ENCODE measurements at regions not wholly inside any gene's neighbourhood (a gene's known extent, or its start where the extent isn't known, plus 50 kb on each side); places are given as distances from the start of the nearest gene placed in this dataset.

- no peak for TF ChIP-seq TCF7L2 (IDR thresholded peaks at IDR 0.05; ENCODE audit: low read depth, low read length)
- TF ChIP-seq POLR2AphosphoS5 (IDR thresholded peaks at IDR 0.05; ENCODE audit: low read depth, low read length), result no peak
- TF ChIP-seq, protein P1, sequence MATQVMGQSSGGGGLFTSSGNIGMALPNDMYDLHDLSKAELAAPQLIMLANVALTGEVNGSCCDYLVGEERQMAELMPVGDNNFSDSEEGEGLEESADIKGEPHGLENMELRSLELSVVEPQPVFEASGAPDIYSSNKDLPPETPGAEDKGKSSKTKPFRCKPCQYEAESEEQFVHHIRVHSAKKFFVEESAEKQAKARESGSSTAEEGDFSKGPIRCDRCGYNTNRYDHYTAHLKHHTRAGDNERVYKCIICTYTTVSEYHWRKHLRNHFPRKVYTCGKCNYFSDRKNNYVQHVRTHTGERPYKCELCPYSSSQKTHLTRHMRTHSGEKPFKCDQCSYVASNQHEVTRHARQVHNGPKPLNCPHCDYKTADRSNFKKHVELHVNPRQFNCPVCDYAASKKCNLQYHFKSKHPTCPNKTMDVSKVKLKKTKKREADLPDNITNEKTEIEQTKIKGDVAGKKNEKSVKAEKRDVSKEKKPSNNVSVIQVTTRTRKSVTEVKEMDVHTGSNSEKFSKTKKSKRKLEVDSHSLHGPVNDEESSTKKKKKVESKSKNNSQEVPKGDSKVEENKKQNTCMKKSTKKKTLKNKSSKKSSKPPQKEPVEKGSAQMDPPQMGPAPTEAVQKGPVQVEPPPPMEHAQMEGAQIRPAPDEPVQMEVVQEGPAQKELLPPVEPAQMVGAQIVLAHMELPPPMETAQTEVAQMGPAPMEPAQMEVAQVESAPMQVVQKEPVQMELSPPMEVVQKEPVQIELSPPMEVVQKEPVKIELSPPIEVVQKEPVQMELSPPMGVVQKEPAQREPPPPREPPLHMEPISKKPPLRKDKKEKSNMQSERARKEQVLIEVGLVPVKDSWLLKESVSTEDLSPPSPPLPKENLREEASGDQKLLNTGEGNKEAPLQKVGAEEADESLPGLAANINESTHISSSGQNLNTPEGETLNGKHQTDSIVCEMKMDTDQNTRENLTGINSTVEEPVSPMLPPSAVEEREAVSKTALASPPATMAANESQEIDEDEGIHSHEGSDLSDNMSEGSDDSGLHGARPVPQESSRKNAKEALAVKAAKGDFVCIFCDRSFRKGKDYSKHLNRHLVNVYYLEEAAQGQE (IDR thresholded peaks at IDR 0.05; ENCODE audit: insufficient read depth in 1 of 2, low read depth in 2 of 2, low read length in 1 of 2), result no peak
- no peak for TF ChIP-seq SIN3A (IDR thresholded peaks at IDR 0.05; ENCODE audit: borderline replicate concordance, insufficient read depth, low read depth, low read length)
- TF ChIP-seq, protein P2, sequence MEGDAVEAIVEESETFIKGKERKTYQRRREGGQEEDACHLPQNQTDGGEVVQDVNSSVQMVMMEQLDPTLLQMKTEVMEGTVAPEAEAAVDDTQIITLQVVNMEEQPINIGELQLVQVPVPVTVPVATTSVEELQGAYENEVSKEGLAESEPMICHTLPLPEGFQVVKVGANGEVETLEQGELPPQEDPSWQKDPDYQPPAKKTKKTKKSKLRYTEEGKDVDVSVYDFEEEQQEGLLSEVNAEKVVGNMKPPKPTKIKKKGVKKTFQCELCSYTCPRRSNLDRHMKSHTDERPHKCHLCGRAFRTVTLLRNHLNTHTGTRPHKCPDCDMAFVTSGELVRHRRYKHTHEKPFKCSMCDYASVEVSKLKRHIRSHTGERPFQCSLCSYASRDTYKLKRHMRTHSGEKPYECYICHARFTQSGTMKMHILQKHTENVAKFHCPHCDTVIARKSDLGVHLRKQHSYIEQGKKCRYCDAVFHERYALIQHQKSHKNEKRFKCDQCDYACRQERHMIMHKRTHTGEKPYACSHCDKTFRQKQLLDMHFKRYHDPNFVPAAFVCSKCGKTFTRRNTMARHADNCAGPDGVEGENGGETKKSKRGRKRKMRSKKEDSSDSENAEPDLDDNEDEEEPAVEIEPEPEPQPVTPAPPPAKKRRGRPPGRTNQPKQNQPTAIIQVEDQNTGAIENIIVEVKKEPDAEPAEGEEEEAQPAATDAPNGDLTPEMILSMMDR (IDR thresholded peaks at IDR 0.05), result no peak
- no peak for DNase-seq (ENCODE audit: low read depth, low spot score)
- no peak overlapping the region for H3K27ac ChIP-seq (ENCODE audit: low read length)
- H3K4me1 ChIP-seq (ENCODE audit: control insufficient read depth, insufficient read depth, low read length), result no peaks in the 10 kb centered on the region
- H3K9me3 ChIP-seq (ENCODE audit: control insufficient read depth, insufficient read depth, low read depth, low read length), result no peaks in the 10 kb centered on the region
- intact Hi-C loops (cut with micrococcal nuclease; ENCODE audit: unreplicated experiment) (no loop called here), in situ Hi-C loops (cut with HindIII; ENCODE audit: low pct_unique_long_range_greater_than_20kb, low sequenced_read_pairs) (no loop called here)
- no peak for ATAC-seq
- H3K27me3 ChIP-seq (ENCODE audit: control insufficient read depth, insufficient read depth, low read length), result peaks cover 2% of the 10 kb centered on the region
- CTCF ChIA-PET, result no interaction called here
- H3K4me3 ChIP-seq (ENCODE audit: low read depth in 2 of 2, low read length in 2 of 2), result no peak overlapping the region
- BruUV-seq (replicated peaks), result no TSS peak
- POLR2A ChIA-PET, result no interaction called here
- no peaks in the 10 kb centered on the region for H3K36me3 ChIP-seq (ENCODE audit: control insufficient read depth, insufficient read depth, low read length)
Measured at GRCh38 chr1:208312706-208313105, 68.5 kb upstream of the PLXNA2 start.

- POLR2A ChIA-PET, result no interaction called here
- in situ Hi-C loops (cut with HindIII; ENCODE audit: low pct_unique_long_range_greater_than_20kb, low sequenced_read_pairs), result no loop called here
- CTCF ChIA-PET, result no interaction called here
Measured at GRCh38 chr1:208314431-208314830, 70.2 kb upstream of the PLXNA2 start.

More at GRCh38 chr1:208314431-208314830, 70.2 kb upstream of the PLXNA2 start:
- Histone ChIP-seq H3K9me3 (ENCODE audit: control insufficient read depth, insufficient read depth, low read depth, low read length) (no peaks in the 10 kb centered on the region), H3K27ac (ENCODE audit: low read length) (no peak overlapping the region), H3K4me1 (ENCODE audit: control insufficient read depth, insufficient read depth, low read length) (no peaks in the 10 kb centered on the region), H3K4me3 (ENCODE audit: low read depth in 2 of 2, low read length in 2 of 2) (no peak overlapping the region), H3K27me3 (ENCODE audit: control insufficient read depth, insufficient read depth, low read length) (peaks cover 2% of the 10 kb centered on the region), H3K36me3 (ENCODE audit: control insufficient read depth, insufficient read depth, low read length) (no peaks in the 10 kb centered on the region)
- BruUV-seq (replicated peaks), result no TSS peak
- DNase-seq (ENCODE audit: low read depth, low spot score) (no peak), ATAC-seq (no peak)
- TF ChIP-seq, protein P2 (IDR thresholded peaks at IDR 0.05), result no peak
- no peak for TF ChIP-seq POLR2AphosphoS5 (IDR thresholded peaks at IDR 0.05; ENCODE audit: low read depth, low read length)
- intact Hi-C loops (cut with micrococcal nuclease; ENCODE audit: unreplicated experiment), result no loop called here
